ENCODE measurements at regions not wholly inside any gene's neighbourhood (a gene's known extent, or its start where the extent isn't known, plus 50 kb on each side); places are given as distances from the start of the nearest gene placed in this dataset.

DNA sequence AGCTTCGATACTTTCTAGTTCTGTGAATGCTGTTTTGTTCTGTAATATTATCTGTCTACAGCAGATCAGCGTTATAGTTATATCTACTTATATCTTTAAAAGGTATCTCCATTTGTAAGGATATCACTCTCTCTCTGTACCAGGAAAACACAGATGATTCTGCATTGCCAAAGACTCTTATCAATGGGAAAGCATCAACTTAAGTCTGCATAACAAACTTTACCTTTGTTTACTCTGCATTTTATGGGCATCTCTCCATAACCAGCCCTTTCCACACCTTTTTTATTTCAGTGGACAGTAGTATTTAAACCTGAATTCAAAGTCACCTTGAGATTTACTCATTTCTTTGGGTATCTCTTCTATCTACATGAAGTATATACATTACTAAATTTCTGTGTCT is 238.7 kb upstream of the GRM7 start:
- H3K4me3 ChIP-seq: no peak overlapping the region
- no peak for DNase-seq
- H3K36me3 ChIP-seq: no peaks in the 10 kb centered on the region
- no peaks in the 10 kb centered on the region for H3K4me1 ChIP-seq
- no peak overlapping the region for H3K27ac ChIP-seq
- 42 to 89% (median 83%) methylated on average over 2 of the region's 2 CpGs for WGBS, 5 donors
- TF ChIP-seq, protein P1, sequence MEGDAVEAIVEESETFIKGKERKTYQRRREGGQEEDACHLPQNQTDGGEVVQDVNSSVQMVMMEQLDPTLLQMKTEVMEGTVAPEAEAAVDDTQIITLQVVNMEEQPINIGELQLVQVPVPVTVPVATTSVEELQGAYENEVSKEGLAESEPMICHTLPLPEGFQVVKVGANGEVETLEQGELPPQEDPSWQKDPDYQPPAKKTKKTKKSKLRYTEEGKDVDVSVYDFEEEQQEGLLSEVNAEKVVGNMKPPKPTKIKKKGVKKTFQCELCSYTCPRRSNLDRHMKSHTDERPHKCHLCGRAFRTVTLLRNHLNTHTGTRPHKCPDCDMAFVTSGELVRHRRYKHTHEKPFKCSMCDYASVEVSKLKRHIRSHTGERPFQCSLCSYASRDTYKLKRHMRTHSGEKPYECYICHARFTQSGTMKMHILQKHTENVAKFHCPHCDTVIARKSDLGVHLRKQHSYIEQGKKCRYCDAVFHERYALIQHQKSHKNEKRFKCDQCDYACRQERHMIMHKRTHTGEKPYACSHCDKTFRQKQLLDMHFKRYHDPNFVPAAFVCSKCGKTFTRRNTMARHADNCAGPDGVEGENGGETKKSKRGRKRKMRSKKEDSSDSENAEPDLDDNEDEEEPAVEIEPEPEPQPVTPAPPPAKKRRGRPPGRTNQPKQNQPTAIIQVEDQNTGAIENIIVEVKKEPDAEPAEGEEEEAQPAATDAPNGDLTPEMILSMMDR (IDR thresholded peaks at IDR 0.05): no peak
- TF ChIP-seq POLR2AphosphoS5 (IDR thresholded peaks at IDR 0.05): no peak
- TF ChIP-seq EP300 (IDR thresholded peaks at IDR 0.05): no peak
- no peak for TF ChIP-seq POLR2A (IDR thresholded peaks at IDR 0.05)
- H3K9me3 ChIP-seq: no peaks in the 10 kb centered on the region
- intact Hi-C loops (cut with DNase I; ENCODE audit: low total_unique reads): no loop called here
- no peaks in the 10 kb centered on the region for H3K27me3 ChIP-seq

DNA sequence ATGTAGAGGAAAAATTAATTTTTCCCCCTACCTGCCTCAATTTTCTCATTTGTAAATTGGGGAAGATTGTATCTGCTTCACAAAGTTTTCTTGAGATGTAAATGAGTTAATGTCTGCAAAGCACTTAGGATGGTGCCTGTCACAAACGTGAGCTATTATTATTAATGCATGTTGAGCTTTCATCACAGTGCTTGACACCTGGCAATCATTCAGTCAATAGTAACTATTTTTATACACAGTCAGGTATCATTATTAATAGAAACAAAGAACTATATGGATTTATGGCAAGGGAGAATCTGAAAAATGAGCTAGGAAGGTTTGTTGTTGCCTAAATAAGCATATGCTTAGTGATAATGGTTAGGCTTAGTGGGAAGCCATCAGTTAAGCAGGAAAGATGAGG is 238.2 kb upstream of the GRM7 start:
- no peaks in the 10 kb centered on the region for H3K27me3 ChIP-seq
- no peak overlapping the region for H3K4me3 ChIP-seq
- no peaks in the 10 kb centered on the region for H3K9me3 ChIP-seq
- intact Hi-C loops (cut with DNase I; ENCODE audit: low total_unique reads): no loop called here
- 59 to 79% (median 64%) methylated on average over 1 of the region's 1 CpG for WGBS, 5 donors
- no peaks in the 10 kb centered on the region for H3K4me1 ChIP-seq
- no peaks in the 10 kb centered on the region for H3K36me3 ChIP-seq
- H3K27ac ChIP-seq: no peak overlapping the region
- TF ChIP-seq, protein P1 (IDR thresholded peaks at IDR 0.05): no peak
- no peak for DNase-seq

DNA sequence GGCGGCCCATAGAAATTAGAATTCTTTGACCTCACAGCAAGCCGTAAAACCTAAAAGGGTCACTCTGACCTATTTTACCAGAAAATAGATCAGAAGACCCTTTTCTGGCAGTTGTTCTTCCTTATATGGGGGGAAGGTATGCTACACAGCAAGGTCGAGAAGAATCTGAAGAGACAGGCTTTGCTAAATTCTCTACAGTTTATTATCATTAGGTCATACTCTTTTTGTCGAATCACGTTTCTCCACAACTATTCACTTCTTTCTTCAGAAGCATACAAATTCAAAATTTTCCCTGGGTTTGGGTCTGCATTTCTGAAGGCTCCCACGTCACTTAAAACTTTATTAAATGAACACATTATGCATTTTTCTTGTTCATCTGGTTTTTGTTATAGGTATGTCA is 229.5 kb upstream of the GRM7 start:
- Histone ChIP-seq H3K9me3 (no peaks in the 10 kb centered on the region), H3K27me3 (no peaks in the 10 kb centered on the region), H3K4me3 (no peak overlapping the region), H3K4me1 (no peaks in the 10 kb centered on the region), H3K27ac (no peak overlapping the region), H3K36me3 (no peaks in the 10 kb centered on the region)
- no peak for DNase-seq
- TF ChIP-seq, protein P1 (IDR thresholded peaks at IDR 0.05): no peak
- TF ChIP-seq POLR2A (IDR thresholded peaks at IDR 0.05): no peak
- 63 to 84% (median 79%) methylated on average over 6 of the region's 6 CpGs for WGBS, 5 donors
- intact Hi-C loops (cut with DNase I; ENCODE audit: low total_unique reads): no loop called here

DNA sequence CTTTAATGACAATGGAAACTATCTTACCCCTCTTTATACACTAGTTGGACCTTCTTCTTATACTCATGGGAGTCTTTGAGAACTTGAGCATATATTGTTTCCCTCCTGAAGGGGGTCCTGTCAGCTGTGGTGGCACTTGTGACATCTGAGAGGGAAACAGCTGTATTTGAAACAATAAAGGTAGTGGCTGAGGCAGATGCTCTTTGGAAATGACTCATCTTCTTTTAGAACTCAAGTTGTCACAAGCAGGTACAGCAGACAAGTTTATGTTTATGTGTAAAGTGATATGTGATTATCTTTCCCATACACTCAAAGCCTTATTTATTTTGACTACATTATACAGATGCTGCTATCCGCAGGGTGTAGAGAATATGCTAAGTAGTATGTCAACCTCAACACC is 220.0 kb upstream of the GRM7 start:
- Histone ChIP-seq H3K36me3 (no peaks in the 10 kb centered on the region), H3K9me3 (peaks cover 0 to 15% (median 0%) of the 10 kb centered on the region in 4 donors), H3K4me1 (no peaks in the 10 kb centered on the region), H3K27ac (no peak overlapping the region), H3K4me3 (no peak overlapping the region), H3K27me3 (no peaks in the 10 kb centered on the region)
- intact Hi-C loops (cut with DNase I; ENCODE audit: low total_unique reads): no loop called here
- TF ChIP-seq POLR2A (IDR thresholded peaks at IDR 0.05): no peak
- TF ChIP-seq, protein P1 (IDR thresholded peaks at IDR 0.05): no peak
- no peak for TF ChIP-seq POLR2AphosphoS5 (IDR thresholded peaks at IDR 0.05)
- WGBS, 5 donors: 82 to 96% (median 95%) methylated on average over 1 of the region's 1 CpG
- DNase-seq: no peak

Data from stomach (tissue), 8 donors.